GM21360 (cell line): ENCODE measurements at regions not wholly inside any gene's neighbourhood (a gene's known extent, or its start where the extent isn't known, plus 50 kb on each side); places are given as distances from the start of the nearest gene placed in this dataset.
"Not testable (repeated sequence)": the region's sequence is repeated elsewhere in the genome, so short reads cannot be mapped to it uniquely, and the experiment has no call there.

ENCODE experiments used
- ATAC-seq: cut with Tn5 transposase; IDR thresholded peaks from one replicate; pipeline ENCODE4 v1.9.1; 2021; ENCODE audit warnings: mild to moderate bottlenecking, moderate library complexity; ENCODE audit not compliant: unreplicated experiment

DNA sequence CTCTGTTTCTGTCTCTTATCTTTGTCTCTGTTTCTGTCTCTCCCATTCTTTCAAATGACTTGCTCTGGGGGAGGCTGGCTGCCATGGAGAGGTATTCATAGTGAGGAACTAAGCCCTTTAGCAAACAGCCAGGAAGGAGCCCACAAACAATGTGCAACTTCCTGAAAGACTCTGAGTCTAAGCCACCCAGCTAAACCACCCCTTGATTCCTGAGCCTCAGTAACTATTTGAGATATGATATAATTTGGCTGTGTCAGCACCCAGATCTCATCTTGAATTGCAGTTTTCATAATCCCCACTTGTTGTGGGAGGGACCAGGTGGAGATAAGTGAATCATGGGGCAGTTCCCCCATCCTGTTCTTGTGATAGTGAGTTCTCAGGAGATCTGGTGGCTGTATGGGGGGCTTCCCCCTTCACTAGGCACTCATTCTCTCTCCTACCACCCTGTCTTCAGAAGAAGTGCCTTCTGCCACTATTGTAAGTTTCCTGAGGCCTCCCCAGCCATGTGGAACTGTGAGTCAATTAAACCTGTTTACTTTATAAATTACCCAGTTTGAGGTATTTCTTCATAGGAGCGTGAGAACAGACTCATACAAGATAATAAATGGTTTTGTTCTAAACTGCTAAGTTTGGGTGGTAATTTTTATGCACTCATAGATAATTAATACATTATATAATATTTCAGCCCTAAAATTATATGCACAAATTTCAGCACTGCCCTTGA lies 121.2 kb upstream of the FOXP2 start:
- ATAC-seq: no peak

DNA sequence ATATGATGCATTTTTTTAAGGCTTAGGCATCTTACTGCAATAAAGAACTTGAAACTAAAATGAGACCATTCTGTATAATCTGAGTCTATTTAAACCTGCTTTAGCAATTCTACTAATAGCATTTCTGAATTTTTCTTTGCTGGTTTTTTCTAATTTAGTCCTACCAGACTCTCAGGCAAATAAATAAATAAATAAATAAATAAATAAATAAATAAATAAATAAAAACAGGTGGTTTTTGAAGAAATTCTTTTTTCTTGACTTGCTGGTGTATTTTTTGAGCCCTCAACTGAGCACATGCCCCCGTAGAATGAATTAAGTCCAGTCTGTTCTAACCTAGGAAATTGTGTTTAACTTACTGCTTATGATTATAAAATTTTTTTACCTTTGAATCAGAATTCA lies 134.7 kb upstream of the FOXP2 start:
- no peak for ATAC-seq

- no peak for ATAC-seq
Measured at GRCh38 chr7:114273218-114273617, 141.4 kb upstream of the FOXP2 start.

DNA sequence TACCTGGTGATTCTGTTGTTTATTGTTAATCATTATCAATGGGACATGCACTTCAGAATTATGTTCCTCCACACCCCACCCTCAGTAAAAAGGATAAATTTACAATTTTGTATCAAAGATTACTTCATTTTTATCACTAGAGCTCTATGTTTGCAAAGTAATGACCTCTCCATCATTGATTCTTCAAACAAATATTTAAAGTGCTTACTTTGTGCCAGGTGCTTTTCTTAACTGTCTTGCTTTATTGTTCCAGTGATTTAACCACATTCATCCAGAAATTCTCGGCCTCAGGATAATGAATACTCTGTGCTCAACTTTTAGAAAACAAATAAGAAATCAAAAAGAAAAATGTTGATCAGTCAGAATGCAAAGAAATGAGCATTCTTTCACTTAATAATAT lies 144.9 kb upstream of the FOXP2 start:
- ATAC-seq: no peak

DNA sequence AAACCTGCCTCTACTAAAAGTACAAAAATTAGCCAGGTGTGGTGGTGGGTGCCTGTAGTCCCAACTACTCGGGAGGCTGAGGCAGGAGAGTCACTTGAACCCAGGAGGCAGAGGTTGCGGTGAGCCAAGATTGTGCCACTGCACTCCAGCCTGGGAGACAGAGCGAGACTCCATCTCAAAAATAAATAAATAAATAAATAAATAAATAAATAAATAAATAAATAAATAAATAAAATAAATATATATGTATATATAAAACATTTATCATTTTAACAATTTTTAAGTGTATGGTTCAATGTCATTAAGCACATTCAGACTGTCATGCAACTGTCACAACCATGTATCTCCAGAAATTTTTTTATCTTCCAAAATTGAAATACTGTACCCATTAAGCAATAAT lies 147.1 kb upstream of the FOXP2 start:
- not testable (repeated sequence) for ATAC-seq

GRCh38 chr7:114264023-114264422 lies 150.6 kb upstream of the FOXP2 start:
- no peak for ATAC-seq

GRCh38 chr7:114263219-114263618 lies 151.4 kb upstream of the FOXP2 start:
- ATAC-seq: no peak

- ATAC-seq: no peak
Measured at GRCh38 chr7:114255404-114255841, 159.2 kb upstream of the FOXP2 start.

GRCh38 chr7:114243646-114244045 lies 171.0 kb upstream of the FOXP2 start:
- ATAC-seq: no peak

DNA sequence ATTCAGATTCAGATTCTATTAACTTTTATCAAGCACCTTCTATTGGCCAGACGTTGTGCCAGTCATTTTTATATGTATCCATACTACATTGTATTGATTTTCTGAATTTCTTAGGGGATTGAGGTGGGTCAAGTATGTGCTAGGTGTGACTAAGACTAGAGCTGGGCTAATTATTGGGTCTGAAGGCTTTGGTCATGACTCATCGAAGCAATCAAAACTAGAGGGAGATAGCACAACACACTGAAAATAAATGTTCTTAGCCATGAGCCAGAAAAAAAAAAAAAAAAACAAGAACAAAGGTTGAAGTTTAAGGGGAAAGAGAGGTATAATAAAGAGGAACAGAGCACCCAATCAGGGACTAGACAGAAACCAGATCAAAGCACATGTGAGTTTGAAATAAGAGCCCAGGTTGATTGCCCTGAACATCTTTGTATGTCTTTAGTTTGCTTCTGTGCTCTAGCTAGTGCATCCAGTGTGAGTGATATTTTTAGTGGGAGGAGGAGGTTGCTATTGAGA lies 171.6 kb upstream of the FOXP2 start:
- ATAC-seq: no peak

DNA sequence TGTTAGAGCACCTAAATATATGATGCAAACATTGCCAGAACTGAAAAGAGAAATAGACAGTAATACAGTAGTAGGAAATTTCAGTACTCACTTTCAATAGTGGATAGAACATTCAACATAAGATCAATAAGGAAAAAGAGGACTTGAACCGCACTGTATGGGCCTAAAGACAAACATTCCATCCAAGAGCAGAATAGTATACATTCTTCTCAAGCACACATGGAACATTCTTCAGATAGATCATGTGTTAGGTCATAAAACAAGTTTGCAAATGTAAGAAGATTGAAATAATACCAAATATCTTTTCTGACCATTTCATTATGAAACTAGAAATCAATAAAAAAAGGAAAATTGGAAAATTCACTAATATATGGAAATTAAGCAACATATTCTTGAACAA lies 185.4 kb upstream of the FOXP2 start:
- no peak for ATAC-seq

DNA sequence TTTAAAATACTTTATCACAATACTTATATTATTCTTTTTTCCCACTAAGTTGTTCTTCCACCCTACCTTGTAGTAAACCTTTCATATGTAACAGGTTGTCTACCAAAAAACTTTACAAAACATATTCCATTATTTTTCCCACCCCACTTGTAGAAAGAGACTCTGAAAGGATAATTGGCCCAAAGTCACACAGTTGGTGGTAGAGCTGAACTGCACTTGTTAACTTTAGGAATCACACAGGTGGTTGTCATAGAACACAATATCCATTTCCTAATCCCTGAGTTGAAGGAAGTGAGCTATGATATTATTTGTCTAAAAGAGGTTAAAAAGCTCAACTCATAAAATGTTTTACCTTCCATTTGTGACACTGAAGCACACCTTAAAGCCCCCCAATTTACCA lies 188.8 kb upstream of the FOXP2 start:
- ATAC-seq: no peak

DNA sequence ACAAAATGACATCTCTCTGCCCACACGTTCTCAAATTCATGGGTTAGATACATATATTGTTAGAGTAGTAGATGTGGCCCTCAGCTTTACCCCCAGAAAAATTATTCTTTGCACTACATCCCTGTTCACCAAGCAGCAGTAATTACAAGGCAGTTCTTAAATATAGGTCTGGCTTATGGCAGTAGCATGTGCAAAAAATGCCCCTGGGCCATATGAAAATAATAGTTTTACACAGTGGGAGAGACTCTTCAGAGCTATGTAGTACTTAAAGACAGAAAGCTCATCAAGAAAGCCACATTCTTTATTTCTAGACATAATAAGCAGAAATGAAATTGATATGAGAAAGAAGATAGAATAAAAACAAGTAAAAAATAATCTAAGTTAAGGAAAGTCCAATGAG lies 196.3 kb upstream of the FOXP2 start:
- ATAC-seq: no peak

GRCh38 chr7:114217026-114217806 lies 197.4 kb upstream of the FOXP2 start:
- no peak for ATAC-seq

GRCh38 chr7:114214466-114214865 lies 200.1 kb upstream of the FOXP2 start:
- ATAC-seq: no peak

DNA sequence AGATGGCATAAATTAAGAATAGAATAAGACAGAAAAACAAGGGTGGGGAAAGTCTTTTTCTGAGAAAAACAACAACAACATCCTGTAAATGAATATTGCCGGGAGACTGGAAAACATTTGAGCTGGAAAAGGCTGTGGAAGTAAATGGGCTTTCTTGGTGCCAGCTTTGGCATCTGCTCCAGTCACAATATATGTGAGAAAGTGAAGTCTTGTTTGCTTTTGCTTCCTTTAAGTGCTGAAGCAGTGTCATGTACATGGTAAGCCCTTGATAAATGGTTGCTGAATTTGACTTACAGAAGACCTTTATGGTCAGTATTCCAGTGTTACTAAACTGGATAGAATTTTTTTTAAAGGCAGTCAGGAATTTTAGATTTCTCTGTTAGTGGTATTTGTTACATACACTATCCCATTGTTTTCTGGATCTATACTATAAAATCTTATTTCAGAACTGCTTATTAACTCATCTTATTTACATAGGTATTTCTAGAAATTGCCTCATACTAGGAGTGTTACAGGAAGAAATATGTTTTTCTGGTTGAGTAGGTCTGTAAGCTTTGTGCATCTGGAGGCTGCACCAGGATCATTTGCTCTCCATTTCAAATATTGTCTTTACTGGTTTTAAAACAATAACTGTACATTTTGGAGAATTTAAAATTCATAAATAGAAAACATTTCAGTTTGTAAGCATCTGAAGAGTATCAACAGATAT lies 201.7 kb upstream of the FOXP2 start:
- ATAC-seq: no peak

- no peak for ATAC-seq
Measured at GRCh38 chr7:114209968-114210367, 204.6 kb upstream of the FOXP2 start.

- no peak for ATAC-seq
Measured at GRCh38 chr7:114206688-114207087, 207.9 kb upstream of the FOXP2 start.

GRCh38 chr7:114196517-114196916 lies 218.1 kb upstream of the FOXP2 start:
- no peak for ATAC-seq

GRCh38 chr7:114190387-114190786 lies 224.2 kb upstream of the FOXP2 start:
- ATAC-seq: no peak

DNA sequence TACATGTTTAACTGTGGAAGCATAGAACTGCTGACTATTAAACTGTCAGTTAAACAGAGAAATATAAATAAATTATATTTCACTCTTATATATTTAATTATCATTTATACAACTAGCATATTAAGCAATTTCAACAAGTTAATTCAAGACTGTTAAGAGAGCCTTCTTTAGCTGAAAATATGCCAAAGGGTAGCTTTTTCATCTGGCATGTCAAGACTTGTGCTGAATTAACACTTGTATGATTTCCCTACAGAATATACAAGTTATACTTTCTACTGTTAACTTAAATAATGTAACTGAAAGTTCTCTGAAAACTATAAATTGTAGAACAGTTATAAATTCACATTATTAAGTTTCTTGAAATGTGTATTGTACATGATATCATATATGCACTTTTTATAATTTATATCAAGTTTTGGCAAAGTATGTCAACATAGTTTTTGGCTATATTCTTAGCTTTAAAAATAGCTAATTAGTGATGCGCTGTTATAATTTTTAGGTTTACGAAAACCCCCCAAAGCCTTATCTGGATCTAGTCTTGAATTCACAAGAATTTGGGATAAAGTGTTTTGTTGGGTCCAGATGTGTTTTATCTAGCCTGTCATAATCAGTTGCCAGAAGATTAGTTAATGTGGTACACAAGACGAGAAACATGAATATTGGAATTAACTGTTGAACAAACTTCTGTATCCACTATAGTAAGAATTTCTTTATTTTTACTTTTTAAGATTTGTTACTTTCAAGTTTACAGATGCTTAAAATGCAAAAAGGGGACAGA lies 231.1 kb upstream of the FOXP2 start:
- no peak for ATAC-seq
